ENCODE measurements at regions not wholly inside any gene's neighbourhood (a gene's known extent, or its start where the extent isn't known, plus 50 kb on each side); places are given as distances from the start of the nearest gene placed in this dataset.
"Not testable (repeated sequence)": the region's sequence is repeated elsewhere in the genome, so short reads cannot be mapped to it uniquely, and the experiment has no call there.

DNA sequence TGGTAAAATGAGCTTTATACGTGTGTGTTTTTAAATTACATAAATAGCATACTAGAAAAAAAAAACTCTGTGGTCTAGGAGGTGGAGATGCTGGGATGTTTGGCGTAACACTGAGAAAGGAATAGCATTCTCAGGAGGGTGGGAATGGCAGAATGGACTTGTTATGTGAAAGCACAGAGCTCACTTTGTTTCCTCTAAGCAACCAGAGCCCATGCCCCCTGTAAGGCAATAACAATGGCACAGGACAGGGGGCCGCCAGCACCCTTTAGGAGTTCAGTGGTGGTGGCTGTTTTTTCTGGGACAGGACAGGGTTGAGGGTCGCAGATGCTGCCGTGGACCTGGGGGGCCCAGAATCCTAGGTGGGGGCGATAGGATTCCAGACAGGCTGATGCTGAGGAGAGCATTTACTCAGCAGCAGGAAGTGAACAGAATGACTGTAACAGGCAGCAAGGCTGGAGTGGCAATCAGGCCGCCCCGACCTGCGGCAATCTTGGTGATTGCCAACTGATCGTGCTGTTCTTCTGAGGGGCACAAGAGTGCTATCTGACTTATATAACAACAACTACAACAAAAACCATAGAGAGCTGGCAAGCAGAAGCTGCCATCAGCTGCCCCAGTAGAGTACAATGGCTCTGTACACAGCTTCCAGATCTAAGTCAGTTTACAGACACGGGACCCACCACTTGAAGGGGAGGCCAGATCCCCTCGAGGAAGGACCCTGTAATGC is 160.4 kb downstream of the UACA start:
- DNase-seq, result no peak

DNA sequence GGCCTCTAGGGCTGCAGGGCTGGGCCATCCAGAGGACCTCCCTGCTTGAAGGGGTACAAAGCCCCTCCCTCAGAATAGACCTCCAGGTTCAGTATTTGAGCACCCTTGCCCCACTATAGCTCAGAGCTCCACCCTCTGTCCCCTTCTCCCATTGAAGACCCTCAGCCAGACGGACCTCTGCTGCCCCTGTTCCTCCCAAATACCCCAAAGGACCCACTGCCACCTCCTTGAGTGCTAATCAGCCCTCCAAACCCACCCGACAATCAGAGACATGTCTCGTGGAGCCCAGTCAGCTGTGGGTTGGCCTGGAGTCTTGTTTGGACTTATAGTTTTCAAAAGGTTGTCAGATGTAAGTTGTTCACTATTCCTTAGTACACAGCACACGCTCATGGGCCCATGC is 161.1 kb downstream of the UACA start:
- DNase-seq, result no peak

- DNase-seq, result no peak
Measured at GRCh38 chr15:70597945-70598344, 165.4 kb downstream of the UACA start.

GRCh38 chr15:70597056-70597603 is 166.2 kb downstream of the UACA start:
- no peak for DNase-seq

GRCh38 chr15:70596354-70597055 is 166.9 kb downstream of the UACA start:
- DNase-seq, result no peak

- DNase-seq, result no peak
Measured at GRCh38 chr15:70593795-70594194, 169.6 kb downstream of the UACA start.

DNA sequence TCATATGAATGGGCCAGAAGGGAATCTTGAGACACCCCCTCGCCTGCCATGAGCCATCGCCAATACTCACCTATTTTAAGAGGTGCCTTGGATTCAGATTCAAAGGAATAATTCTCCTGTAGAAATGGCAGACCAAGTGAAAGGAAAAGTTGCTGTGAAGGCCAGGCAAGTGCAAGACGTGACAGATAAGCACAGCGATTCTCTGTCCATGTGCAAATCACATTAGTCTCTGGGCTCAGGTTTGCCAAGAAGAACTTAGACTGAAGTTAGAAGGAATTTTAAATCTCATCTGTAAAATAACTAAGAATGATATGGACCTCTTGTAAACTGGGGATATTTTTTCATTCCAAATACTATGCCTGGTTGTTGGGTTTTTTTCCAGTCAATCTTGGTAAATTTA is 173.6 kb downstream of the UACA start:
- DNase-seq, result no peak

- DNase-seq, result no peak
Measured at GRCh38 chr15:70589221-70589620, 174.1 kb downstream of the UACA start.

- no peak for DNase-seq
Measured at GRCh38 chr15:70588613-70589012, 174.7 kb downstream of the UACA start.

DNA sequence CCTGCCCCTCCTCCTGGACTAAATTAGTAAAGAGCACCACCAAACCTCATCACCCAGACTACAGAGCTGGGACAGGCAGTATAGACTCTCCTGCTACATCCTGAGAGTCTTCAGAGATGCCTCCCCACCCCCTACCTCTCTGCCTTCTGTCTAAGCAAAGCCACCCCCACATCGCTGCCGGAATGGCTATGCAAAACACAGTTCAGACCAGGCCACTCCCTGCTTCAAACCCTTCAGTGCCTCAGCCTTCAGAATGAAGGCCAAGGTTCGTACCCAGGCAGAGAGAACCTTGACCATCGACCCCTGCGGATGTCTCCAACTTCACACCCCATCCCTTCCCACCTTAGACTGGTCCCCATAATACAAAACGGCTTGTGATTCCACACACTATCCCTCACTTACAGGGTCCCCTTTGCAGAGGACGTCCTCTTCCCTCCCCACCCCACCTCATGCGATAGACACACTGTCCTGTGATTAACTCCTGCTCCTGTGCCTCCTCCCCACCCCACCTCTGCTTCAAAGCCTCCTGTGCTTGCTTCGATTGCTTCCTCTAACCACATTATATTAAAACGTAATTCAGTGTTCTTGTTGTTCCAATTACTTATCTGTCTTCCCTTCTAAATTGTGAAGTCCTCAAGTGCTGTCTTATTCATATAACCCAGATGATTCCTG is 175.3 kb downstream of the UACA start:
- no peak for DNase-seq

DNA sequence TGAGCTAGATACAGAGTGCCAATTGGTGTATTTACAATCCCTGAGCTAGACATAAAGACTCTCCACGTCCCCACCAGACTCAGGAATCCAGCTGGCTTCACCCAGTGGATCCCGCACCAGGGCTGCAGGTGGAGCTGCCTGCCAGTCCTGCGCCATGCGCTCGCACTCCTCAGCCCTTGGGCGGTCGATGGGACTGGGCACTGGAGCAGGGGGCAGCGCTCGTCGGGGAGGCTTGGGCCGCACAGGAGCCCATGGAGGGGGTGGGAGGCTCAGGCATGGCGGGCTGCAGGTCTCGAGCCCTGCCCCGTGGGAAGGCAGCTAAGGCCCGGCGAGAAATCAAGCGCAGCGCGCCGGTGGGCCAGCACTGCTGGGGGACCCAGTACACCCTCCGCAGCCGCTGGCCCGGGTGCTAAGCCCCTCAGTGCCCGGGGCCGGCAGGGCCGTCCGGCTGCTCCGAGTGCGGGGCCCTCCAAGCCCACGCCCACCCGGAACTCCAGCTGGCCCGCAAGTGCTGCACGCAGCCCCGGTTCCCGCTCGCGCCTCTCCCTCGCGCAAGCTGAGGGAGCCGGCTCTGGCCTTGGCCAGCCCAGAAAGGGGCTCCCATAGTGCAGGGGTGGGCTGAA is 176.2 kb downstream of the UACA start:
- not testable (repeated sequence) for DNase-seq

- no peak for DNase-seq
Measured at GRCh38 chr15:70586241-70586640, 177.1 kb downstream of the UACA start.

GRCh38 chr15:70585707-70586034 is 177.7 kb downstream of the UACA start:
- no peak for DNase-seq

GRCh38 chr15:70584838-70585706 is 178.3 kb downstream of the UACA start:
- peak; percentile 6 for DNase-seq

GRCh38 chr15:70584441-70584837 is 178.9 kb downstream of the UACA start:
- no peak for DNase-seq

DNA sequence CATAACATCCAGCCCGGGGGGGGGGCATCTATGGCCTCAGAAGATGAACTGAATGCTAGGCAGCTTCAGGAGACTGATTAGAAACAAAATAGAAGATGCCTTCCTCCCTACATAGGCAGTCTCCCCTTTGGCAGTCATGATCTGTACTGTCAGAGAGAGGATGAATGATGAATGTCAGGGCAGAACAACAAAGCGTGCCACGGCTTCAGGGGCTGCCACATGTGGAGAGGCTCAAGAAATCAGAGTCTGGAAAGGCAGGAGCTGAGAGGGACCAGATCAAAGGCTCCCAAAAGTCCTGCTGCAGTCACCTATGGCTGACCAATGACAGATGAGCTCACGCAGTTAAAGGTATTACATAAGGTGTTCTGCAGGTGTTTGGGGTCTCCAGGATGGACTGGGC is 180.4 kb downstream of the UACA start:
- DNase-seq, result no peak

DNA sequence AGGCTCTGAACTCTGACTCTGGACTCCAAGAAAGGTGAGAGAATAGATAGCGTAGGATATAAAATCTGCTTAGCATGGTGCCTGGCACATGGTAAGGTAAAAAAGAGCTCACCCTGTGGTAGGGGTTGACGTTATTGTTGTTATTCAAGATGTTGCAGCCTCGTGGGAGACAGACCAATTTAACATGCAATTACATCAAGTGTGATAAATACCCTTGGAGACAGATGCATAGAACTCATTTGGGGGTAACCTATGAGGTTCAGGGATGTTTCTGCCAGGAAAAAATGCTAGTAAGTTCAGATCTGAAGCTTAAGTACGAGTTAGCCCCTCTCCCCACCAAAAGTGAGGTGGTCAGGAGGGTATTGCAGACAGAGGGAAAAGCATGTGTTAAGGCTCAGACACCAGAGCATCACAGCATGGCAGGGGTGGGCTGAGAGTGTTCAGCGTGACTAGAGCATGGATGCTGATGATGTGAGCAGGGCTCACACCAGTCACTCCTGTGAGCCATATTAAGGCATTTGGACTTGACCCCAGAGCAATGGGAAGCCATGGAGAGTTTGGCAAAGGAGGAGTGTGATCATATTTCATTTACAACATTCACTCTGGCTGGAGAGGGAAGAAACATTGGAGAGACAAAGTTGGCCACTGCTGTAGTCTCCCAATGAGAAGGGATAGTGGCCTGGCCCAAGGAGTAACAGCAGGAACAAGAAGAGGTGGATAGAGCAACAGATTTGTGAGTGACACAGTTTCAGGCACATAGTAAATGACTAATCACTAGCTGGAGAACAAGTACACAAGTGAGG is 181.0 kb downstream of the UACA start:
- no peak for DNase-seq

DNA sequence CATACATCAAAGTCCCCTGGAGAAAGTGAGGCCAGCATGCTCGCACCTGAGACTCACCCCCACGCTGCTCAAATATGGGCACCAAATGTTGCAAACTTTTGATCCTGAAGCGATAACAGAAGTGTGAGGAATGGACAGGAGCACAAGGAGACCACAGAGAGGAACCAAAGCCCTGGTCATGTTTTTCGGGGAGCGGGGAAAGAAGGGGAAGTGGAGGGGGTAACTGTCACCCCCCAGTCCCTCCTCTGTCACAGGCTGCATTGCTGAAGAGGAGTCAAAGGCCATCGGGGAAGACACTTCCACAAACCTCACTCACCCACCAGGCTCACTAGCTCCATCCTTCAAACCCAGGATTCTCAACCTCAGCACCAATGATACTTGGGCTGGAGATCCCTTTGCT is 182.4 kb downstream of the UACA start:
- DNase-seq, result no peak

GRCh38 chr15:70580286-70580685 is 183.1 kb downstream of the UACA start:
- DNase-seq, result no peak

DNA sequence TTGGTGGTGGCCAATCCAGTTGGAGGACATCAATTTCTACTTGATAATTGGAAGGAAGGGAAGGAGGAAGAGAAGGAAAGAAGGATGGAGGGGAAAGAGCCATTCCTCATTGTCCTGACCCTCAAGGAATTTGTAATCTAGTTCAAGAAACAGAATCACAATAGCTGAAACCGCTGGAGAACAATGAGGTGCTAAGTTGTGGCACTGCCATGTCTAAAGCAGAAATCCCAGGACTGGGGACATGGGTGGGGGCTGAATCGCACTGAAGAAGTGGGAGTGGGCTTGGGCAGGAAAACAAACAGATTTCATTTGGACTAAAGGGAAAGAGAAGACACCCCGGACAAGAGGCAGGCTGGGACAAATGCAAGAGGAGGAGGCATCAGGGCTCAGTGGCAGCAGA is 183.6 kb downstream of the UACA start:
- no peak for DNase-seq

DNA sequence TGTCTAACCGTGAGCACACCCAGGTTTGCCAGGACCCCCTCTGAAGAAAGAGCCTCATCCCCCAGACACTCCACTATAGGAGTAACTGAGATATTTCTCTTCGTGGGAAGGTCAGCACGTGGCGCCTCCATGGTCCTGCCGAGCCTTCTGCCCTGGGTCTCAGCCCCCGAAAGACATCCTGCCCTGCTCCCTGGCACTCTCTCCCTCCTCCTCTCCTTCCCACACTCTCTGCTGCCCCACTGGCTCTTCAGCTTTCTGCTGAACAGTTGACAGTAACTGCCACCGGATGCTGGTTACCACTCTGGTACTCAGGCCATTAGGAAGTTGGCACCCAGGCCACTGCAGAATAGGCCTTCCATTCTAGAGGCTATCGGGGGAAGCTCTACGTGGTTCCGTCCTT is 185.2 kb downstream of the UACA start:
- no peak for DNase-seq

DNA sequence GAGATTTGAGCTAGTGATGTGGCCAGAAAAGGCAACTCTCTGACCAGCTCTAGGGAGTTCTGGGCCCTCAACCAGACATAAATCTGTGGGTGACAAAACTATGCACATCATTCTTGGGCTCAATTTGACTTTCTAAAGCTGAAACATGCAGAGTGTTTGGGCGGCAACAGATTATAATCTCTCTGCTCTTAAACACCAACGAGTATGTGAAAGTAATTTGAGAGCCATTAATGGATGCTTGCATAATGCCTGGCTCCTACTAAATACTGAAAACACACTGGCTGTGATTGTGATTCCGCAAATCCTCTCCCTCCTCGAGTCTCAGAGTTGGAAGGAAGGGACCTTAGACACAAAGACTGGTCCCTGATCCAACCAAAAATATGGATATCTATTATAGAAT is 186.7 kb downstream of the UACA start:
- no peak for DNase-seq
